Lower leg skin (tissue), 4 donors: ENCODE measurements at regions not wholly inside any gene's neighbourhood (a gene's known extent, or its start where the extent isn't known, plus 50 kb on each side); places are given as distances from the start of the nearest gene placed in this dataset.

ENCODE experiments used
- DNase-seq, 2 donors: peaks; one replicate each; pipeline ENCODE4 v3.0.0-alpha.2; 2019; ENCODE audit warnings: low spot score in 2 of 2
- H3K4me3 ChIP-seq: fragments of 200-600 bp; sonication (generic); 2 replicates; pipeline ENCODE4 v1.5.1; 2017; ENCODE audit warnings: mild to moderate bottlenecking, low read depth; ENCODE audit not compliant: poor library complexity, severe bottlenecking
- POLR2A ChIP-seq, 2 donors: fragments of 450-650 bp; IDR thresholded peaks; one replicate each; pipeline ENCODE4 v1.6.1; 2016 to 2017; ENCODE audit warnings: antibody characterized with exemption in 2 of 2, mild to moderate bottlenecking in 1 of 2, moderate library complexity in 1 of 2
- WGBS, 2 donors: methylation state at CpG; one replicate each; pipeline ENCODE4 v1.1.5; 2018; 5-methylcytosine and 5-hydroxymethylcytosine counted together
- intact Hi-C: fragments of 100-400 bp; cut with DNase I; formaldehyde crosslinking; loops from one replicate; pipeline ENCODE4 v1.15.0; 2023; ENCODE audit warnings: low total_unique reads
- TF ChIP-seq, protein P1 (sequence below), 3 donors: fragments of 450-650 bp; IDR thresholded peaks; one replicate each; pipeline ENCODE4 v1.5.1; 2016; ENCODE audit warnings: antibody characterized with exemption in 3 of 3, mild to moderate bottlenecking in 3 of 3, moderate library complexity in 2 of 3

- WGBS, 2 donors: 93 to 97% methylated on average over 6 of the region's 6 CpGs
- TF ChIP-seq, protein P1, sequence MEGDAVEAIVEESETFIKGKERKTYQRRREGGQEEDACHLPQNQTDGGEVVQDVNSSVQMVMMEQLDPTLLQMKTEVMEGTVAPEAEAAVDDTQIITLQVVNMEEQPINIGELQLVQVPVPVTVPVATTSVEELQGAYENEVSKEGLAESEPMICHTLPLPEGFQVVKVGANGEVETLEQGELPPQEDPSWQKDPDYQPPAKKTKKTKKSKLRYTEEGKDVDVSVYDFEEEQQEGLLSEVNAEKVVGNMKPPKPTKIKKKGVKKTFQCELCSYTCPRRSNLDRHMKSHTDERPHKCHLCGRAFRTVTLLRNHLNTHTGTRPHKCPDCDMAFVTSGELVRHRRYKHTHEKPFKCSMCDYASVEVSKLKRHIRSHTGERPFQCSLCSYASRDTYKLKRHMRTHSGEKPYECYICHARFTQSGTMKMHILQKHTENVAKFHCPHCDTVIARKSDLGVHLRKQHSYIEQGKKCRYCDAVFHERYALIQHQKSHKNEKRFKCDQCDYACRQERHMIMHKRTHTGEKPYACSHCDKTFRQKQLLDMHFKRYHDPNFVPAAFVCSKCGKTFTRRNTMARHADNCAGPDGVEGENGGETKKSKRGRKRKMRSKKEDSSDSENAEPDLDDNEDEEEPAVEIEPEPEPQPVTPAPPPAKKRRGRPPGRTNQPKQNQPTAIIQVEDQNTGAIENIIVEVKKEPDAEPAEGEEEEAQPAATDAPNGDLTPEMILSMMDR (IDR thresholded peaks at IDR 0.05): no peak
- no peak for TF ChIP-seq POLR2A (IDR thresholded peaks at IDR 0.05)
- H3K4me3 ChIP-seq: no peak overlapping the region
- intact Hi-C loops: no loop called here
- no peak for DNase-seq
Observed at GRCh38 chr14:26382901-26383685, 214.7 kb downstream of the NOVA1 start.

- TF ChIP-seq, protein P1 (IDR thresholded peaks at IDR 0.05): no peak
- no peak for TF ChIP-seq POLR2A (IDR thresholded peaks at IDR 0.05)
- intact Hi-C loops: no loop called here
- DNase-seq: no peak
- no peak overlapping the region for H3K4me3 ChIP-seq
- WGBS, 2 donors: 69 to 77% methylated on average over 2 of the region's 2 CpGs
Observed at GRCh38 chr14:26381405-26381804, 216.4 kb downstream of the NOVA1 start.

GRCh38 chr14:26380637-26381036, 217.2 kb downstream of the NOVA1 start:
- DNase-seq: no peak
- no peak overlapping the region for H3K4me3 ChIP-seq
- TF ChIP-seq, protein P1 (IDR thresholded peaks at IDR 0.05): no peak
- TF ChIP-seq POLR2A (IDR thresholded peaks at IDR 0.05): no peak
- intact Hi-C loops: no loop called here
- WGBS, 2 donors: 82 to 84% methylated on average over 1 of the region's 1 CpG

- TF ChIP-seq, protein P1 (IDR thresholded peaks at IDR 0.05): no peak
- no peak for TF ChIP-seq POLR2A (IDR thresholded peaks at IDR 0.05)
- 78 to 93% methylated on average over 1 of the region's 1 CpG for WGBS, 2 donors
- intact Hi-C loops: no loop called here
Observed at GRCh38 chr14:26379951-26380350, 217.9 kb downstream of the NOVA1 start.

GRCh38 chr14:26377150-26377549, 220.7 kb downstream of the NOVA1 start:
- no peak overlapping the region for H3K4me3 ChIP-seq
- DNase-seq: no peak
- TF ChIP-seq POLR2A (IDR thresholded peaks at IDR 0.05): no peak
- TF ChIP-seq, protein P1 (IDR thresholded peaks at IDR 0.05): no peak
- intact Hi-C loops: no loop called here
- WGBS, 2 donors: 58 to 62% methylated on average over 5 of the region's 5 CpGs

More at GRCh38 chr14:26379951-26380350, 217.9 kb downstream of the NOVA1 start:
- no peak overlapping the region for H3K4me3 ChIP-seq
- DNase-seq: no peak

DNA sequence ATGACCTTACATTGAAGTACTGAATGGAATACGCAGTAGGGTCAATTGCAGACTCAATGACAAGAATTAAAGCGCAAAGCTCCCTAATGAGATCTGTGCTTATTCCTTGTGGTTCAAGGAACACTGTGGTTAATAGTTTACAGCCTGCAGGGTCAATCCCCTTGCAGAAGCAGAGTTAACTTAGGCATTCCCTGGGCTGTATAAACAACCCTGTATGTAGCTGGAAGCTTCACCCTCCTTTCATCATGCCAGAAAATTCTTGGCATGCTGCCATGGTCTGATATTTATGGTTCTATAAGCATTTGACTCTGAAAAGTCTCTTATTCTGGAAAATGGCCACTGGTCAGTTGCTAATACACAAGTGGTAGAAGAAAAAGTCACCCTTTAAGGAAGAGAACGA, 227.7 kb downstream of the NOVA1 start:
- no peak overlapping the region for H3K4me3 ChIP-seq
- TF ChIP-seq, protein P1 (IDR thresholded peaks at IDR 0.05): no peak
- TF ChIP-seq POLR2A (IDR thresholded peaks at IDR 0.05): no peak
- no peak for DNase-seq
- intact Hi-C loops: no loop called here
- 74 to 82% methylated on average over 3 of the region's 3 CpGs for WGBS, 2 donors
